WTC11 (cell line): ENCODE measurements at regions not wholly inside any gene's neighbourhood (a gene's known extent, or its start where the extent isn't known, plus 50 kb on each side); places are given as distances from the start of the nearest gene placed in this dataset.

ENCODE experiments used
- CBFB ChIP-seq: sonication (generic); formaldehyde crosslinking; IDR thresholded peaks from 2 replicates; pipeline ENCODE4 v1.8.1; 2022; ENCODE audit warnings: mild to moderate bottlenecking, low read depth, missing genetic modification reagents
- CREB1 ChIP-seq: sonication (generic); formaldehyde crosslinking; IDR thresholded peaks from 2 replicates; pipeline ENCODE4 v1.8.0; 2023; ENCODE audit warnings: mild to moderate bottlenecking, missing genetic modification reagents
- ESRRA ChIP-seq: sonication (generic); formaldehyde crosslinking; IDR thresholded peaks from 2 replicates; pipeline ENCODE4 v1.8.1; 2022; ENCODE audit warnings: mild to moderate bottlenecking, missing genetic modification reagents, borderline replicate concordance
- FOXJ3 ChIP-seq: sonication (generic); formaldehyde crosslinking; IDR thresholded peaks from 2 replicates; pipeline ENCODE4 v1.9.0; 2021; ENCODE audit warnings: missing genetic modification reagents, mild to moderate bottlenecking, borderline replicate concordance
- NR1H2 ChIP-seq: sonication (generic); formaldehyde crosslinking; IDR thresholded peaks from 2 replicates; pipeline ENCODE4 v1.9.0; 2021; ENCODE audit warnings: mild to moderate bottlenecking, moderate library complexity, missing genetic modification reagents
- NR3C1 ChIP-seq: sonication (generic); formaldehyde crosslinking; conservative IDR thresholded peaks from 2 replicates; pipeline ENCODE4 v1.8.1; 2023; ENCODE audit warnings: low read depth, mild to moderate bottlenecking, missing genetic modification reagents
- SP1 ChIP-seq: sonication (generic); formaldehyde crosslinking; conservative IDR thresholded peaks from 2 replicates; pipeline ENCODE4 v1.8.1; 2022; ENCODE audit warnings: missing genetic modification reagents
- TCF7 ChIP-seq: sonication (generic); formaldehyde crosslinking; IDR thresholded peaks from 2 replicates; pipeline ENCODE4 v1.8.0; 2022; ENCODE audit warnings: mild to moderate bottlenecking, low read depth, missing genetic modification reagents, moderate library complexity
- TP53 ChIP-seq: sonication (generic); formaldehyde crosslinking; IDR thresholded peaks from 2 replicates; pipeline ENCODE4 v1.8.1; 2023; ENCODE audit warnings: mild to moderate bottlenecking, missing genetic modification reagents
- TF ChIP-seq, protein P1 (sequence below): fragments of 200-600 bp; IDR thresholded peaks from 2 replicates; pipeline ENCODE4 v1.8.0; 2022; ENCODE audit warnings: antibody characterized with exemption
- TF ChIP-seq, protein P2 (sequence below): sonication (generic); formaldehyde crosslinking; IDR thresholded peaks from 2 replicates; pipeline ENCODE4 v1.8.0; 2022; ENCODE audit warnings: mild to moderate bottlenecking, missing genetic modification reagents
- TF ChIP-seq, protein P3 (sequence below): sonication (generic); formaldehyde crosslinking; conservative IDR thresholded peaks from 2 replicates; pipeline ENCODE4 v1.8.1; 2022; ENCODE audit warnings: mild to moderate bottlenecking, missing genetic modification reagents
- TF ChIP-seq, protein P4 (sequence below): sonication (generic); formaldehyde crosslinking; IDR thresholded peaks from 2 replicates; pipeline ENCODE4 v1.8.0; 2023; ENCODE audit warnings: missing genetic modification reagents, mild to moderate bottlenecking, borderline replicate concordance
- TF ChIP-seq, protein P5 (sequence below): sonication (generic); formaldehyde crosslinking; IDR thresholded peaks from 2 replicates; pipeline ENCODE4 v1.8.0; 2022; ENCODE audit warnings: mild to moderate bottlenecking, missing genetic modification reagents

DNA sequence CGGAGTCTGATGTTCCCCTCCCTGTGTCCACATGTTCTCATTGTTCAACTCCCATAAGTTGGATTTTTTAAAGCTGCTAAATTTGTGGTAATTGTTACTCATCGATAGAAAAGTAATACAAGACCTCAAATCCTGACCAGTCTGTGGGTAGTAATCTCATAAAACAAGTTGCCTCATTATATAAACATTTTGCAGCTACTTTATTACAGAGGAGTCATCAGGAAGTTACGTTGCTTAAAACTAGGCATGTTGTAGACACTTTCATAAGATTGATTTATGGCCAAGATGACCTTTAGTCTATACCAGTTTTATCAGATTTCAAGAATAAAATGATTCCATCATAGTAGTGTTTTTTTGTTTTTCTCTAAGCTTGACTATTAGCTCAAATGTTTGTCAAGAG, 208.8 kb downstream of the GIPC2 start:
- TF ChIP-seq CBFB (CRISPR knock-in tag), result no peak
- TF ChIP-seq, protein P1, sequence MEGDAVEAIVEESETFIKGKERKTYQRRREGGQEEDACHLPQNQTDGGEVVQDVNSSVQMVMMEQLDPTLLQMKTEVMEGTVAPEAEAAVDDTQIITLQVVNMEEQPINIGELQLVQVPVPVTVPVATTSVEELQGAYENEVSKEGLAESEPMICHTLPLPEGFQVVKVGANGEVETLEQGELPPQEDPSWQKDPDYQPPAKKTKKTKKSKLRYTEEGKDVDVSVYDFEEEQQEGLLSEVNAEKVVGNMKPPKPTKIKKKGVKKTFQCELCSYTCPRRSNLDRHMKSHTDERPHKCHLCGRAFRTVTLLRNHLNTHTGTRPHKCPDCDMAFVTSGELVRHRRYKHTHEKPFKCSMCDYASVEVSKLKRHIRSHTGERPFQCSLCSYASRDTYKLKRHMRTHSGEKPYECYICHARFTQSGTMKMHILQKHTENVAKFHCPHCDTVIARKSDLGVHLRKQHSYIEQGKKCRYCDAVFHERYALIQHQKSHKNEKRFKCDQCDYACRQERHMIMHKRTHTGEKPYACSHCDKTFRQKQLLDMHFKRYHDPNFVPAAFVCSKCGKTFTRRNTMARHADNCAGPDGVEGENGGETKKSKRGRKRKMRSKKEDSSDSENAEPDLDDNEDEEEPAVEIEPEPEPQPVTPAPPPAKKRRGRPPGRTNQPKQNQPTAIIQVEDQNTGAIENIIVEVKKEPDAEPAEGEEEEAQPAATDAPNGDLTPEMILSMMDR, result no peak
- TF ChIP-seq, protein P2, sequence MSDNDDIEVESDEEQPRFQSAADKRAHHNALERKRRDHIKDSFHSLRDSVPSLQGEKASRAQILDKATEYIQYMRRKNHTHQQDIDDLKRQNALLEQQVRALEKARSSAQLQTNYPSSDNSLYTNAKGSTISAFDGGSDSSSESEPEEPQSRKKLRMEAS (CRISPR knock-in tag), result no peak
- TF ChIP-seq, protein P3, sequence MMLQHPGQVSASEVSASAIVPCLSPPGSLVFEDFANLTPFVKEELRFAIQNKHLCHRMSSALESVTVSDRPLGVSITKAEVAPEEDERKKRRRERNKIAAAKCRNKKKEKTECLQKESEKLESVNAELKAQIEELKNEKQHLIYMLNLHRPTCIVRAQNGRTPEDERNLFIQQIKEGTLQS (CRISPR knock-in tag), result no peak
- TF ChIP-seq, protein P4, sequence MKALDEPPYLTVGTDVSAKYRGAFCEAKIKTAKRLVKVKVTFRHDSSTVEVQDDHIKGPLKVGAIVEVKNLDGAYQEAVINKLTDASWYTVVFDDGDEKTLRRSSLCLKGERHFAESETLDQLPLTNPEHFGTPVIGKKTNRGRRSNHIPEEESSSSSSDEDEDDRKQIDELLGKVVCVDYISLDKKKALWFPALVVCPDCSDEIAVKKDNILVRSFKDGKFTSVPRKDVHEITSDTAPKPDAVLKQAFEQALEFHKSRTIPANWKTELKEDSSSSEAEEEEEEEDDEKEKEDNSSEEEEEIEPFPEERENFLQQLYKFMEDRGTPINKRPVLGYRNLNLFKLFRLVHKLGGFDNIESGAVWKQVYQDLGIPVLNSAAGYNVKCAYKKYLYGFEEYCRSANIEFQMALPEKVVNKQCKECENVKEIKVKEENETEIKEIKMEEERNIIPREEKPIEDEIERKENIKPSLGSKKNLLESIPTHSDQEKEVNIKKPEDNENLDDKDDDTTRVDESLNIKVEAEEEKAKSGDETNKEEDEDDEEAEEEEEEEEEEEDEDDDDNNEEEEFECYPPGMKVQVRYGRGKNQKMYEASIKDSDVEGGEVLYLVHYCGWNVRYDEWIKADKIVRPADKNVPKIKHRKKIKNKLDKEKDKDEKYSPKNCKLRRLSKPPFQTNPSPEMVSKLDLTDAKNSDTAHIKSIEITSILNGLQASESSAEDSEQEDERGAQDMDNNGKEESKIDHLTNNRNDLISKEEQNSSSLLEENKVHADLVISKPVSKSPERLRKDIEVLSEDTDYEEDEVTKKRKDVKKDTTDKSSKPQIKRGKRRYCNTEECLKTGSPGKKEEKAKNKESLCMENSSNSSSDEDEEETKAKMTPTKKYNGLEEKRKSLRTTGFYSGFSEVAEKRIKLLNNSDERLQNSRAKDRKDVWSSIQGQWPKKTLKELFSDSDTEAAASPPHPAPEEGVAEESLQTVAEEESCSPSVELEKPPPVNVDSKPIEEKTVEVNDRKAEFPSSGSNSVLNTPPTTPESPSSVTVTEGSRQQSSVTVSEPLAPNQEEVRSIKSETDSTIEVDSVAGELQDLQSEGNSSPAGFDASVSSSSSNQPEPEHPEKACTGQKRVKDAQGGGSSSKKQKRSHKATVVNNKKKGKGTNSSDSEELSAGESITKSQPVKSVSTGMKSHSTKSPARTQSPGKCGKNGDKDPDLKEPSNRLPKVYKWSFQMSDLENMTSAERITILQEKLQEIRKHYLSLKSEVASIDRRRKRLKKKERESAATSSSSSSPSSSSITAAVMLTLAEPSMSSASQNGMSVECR (CRISPR knock-in tag), result no peak
- no peak for TF ChIP-seq ESRRA (CRISPR knock-in tag)
- TF ChIP-seq CREB1 (CRISPR knock-in tag), result no peak
- TF ChIP-seq, protein P5, sequence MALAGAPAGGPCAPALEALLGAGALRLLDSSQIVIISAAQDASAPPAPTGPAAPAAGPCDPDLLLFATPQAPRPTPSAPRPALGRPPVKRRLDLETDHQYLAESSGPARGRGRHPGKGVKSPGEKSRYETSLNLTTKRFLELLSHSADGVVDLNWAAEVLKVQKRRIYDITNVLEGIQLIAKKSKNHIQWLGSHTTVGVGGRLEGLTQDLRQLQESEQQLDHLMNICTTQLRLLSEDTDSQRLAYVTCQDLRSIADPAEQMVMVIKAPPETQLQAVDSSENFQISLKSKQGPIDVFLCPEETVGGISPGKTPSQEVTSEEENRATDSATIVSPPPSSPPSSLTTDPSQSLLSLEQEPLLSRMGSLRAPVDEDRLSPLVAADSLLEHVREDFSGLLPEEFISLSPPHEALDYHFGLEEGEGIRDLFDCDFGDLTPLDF (CRISPR knock-in tag), result no peak
- TF ChIP-seq FOXJ3 (CRISPR knock-in tag), result no peak
- TF ChIP-seq TCF7 (CRISPR knock-in tag), result no peak
- TF ChIP-seq SP1 (CRISPR knock-in tag), result no peak
- no peak for TF ChIP-seq NR3C1
- no peak for TF ChIP-seq NR1H2 (CRISPR knock-in tag)
- no peak for TF ChIP-seq TP53 (CRISPR knock-in tag)
